CD4-positive, alpha-beta T cell treated with Interleukin-17A for 1 hour (primary cell): ENCODE measurements at regions not wholly inside any gene's neighbourhood (a gene's known extent, or its start where the extent isn't known, plus 50 kb on each side); places are given as distances from the start of the nearest gene placed in this dataset.
"Not testable (repeated sequence)": the region's sequence is repeated elsewhere in the genome, so short reads cannot be mapped to it uniquely, and the experiment has no call there.

Source experiments
- DNase-seq: peaks from one replicate; pipeline ENCODE4 v3.0.0-alpha.2; 2020

- DNase-seq, result no peak
These were observed 193.7 kb downstream of the C16orf95 start for GRCh38 chr16:87123356-87124001.

GRCh38 chr16:87124405-87124804 is 192.8 kb downstream of the C16orf95 start:
- not testable (repeated sequence) for DNase-seq

GRCh38 chr16:87125206-87126155 is 191.7 kb downstream of the C16orf95 start:
- no peak for DNase-seq

DNA sequence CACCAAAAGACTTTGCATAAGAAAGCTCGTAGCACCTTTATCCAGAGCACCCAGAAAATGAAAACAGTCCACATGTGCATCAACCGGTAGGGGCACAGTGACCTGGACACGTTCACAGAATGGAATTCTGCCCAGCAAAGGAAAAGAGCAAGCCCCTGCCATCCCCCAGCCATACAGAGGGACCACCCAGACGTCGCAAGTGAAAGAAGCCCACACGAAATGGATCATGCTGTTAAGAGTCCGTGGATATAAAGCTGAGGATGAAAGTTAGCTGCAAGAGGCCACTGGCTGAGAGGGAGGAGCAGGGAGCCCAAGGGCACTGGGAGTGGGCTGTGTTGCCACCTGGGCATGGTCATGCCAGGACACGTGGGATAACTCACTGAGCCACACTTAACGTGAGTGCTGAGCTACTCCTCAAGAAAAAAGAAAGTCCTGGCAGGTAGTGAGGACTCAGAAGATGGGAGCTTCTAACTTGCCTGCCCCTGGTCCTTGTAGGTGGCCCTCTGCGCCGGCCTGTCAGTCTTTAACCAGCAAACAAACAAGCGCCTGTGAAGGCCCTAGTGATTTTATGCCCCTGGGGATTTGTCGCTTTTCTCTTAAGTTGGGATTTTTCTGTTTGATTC is 190.7 kb downstream of the C16orf95 start:
- DNase-seq, result no peak

- DNase-seq, result no peak
These were observed 190.0 kb downstream of the C16orf95 start for GRCh38 chr16:87127061-87127765.

DNA sequence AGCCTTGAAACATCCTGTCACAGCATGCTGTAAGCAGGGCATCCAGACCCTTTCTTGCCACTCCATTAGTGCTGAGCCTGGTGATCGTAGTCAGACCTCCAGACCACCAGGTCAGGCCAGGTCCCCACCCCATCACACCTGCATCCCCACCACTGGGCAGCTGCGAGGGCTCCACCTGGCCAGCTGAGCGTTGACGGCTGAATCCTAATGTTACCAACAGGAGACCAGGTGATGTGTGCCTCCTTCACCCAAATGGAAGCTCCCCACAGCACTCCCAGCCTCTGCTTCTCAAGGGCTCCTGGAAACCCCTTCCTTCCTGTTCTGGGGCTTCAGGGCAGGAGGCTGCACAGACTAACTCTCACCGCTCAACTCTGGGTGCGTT is 189.4 kb downstream of the C16orf95 start:
- no peak for DNase-seq

DNA sequence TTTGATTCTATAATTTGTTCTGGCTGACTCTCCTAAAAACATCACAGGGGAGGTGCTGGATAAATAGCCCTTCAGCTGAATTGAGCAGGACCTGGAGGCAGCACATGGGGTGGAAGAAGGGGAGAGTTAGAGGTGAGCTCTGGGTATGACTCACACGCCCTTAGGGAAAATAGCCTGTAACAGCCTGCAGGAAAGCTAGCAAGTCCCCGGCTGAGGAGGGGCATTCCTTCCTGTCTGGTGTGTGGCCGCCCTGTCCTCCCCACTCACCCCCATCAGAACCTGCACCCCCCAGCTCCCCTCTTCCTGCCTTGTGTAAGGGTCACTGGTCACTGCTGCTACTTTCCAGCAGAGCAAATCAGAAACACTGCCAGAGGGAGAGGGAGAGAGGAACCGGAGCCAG is 187.4 kb downstream of the C16orf95 start:
- DNase-seq, result no peak

DNA sequence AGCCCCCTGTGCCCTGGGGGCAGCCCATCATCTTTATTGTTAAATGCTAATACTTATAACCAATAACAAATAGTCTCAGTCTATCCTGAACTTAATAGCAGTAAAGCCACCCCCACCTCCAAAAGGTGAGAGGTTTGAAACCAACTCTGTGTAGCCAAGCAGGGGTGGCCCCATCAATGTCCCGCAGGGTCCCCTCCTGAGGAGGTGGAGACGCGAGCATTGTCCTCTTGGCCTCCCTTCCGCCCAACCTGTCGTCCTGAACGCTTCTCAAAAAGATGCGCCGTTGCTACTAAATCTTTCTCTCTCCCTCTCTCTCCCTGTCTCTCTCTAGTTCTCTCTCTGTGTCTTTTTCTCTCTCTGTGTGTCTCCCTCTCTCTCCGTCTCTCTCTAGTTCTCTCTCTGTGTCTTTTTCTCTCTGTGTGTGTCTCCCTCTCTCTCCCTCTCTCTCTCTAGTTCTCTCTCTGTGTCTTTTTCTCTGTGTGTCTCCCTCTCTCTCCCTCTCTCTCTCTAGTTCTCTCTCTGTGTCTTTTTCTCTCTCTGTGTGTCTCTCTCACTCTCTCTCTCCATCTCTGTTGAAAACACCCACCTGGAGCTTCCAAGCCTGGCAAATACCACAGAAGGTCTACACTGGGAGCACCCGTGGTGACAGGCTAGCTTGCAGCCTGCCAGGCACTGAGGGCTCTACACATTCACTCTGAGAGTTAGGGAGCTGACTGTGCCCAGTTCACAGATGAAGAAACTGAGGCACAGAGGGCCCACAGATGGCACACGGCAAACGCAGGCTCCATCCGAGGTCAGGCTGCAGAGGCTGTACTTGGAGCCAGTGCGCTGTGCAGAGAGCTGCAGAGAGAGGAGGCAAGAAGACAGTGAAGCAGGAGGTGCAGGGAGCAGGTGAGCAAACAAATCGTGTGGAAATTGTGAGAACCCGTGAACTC is 185.9 kb downstream of the C16orf95 start:
- no peak for DNase-seq

DNA sequence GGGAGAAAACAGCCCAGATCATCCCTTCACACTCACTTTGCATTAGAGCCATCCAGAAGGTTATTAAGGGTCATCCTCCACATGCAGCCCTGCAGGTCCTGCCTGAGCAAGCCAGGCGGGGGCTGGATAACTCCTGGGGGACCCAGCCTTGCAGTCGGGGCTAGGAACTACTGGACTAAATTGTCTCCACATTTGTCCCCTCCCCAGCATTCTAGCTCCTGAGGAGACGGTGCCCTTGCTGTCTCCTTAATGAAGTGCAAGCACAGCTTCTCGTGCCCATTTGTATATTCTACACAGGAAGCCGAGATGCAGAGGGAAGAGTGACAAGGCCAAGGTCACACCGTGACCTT is 185.2 kb downstream of the C16orf95 start:
- no peak for DNase-seq

- DNase-seq, result no peak
These were observed 184.7 kb downstream of the C16orf95 start for GRCh38 chr16:87132361-87133014.

DNA sequence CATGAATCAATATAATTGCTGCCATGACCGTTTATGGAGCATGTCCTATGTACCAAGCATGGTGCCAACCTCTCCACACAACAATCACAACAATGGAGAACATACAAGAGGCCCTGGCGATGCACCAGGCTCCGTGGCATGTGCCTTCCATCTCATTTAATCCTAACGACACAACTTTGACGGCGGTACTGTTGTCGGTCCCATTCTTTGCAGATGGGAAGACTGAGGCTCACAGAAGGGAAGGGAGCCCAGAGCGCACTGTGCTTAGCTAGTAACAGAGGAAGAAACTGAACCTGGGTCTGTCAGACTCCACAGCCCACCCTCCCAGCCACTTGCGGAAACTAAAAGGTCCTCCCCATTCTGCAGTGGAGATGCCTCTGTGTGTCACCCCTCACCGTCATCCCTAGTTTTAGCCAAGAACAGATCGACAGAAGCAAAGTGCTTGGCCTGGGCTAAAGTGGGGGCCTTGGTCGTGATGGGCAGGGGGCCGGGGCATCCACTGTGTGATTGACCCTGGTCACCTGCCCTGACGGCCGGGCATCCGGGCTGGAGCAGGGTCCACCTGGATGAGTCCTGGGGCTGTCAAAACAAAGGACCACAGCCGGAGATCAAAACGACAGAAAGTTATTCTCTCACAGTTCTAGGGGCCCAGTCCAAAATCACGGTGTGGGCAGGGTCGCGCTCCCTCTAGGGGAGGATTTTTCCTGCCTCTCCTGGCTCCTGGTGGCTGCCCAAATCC is 183.9 kb downstream of the C16orf95 start:
- DNase-seq, result no peak

- DNase-seq, result no peak
These were observed 183.1 kb downstream of the C16orf95 start for GRCh38 chr16:87133966-87134627.

- DNase-seq, result no peak
These were observed 182.6 kb downstream of the C16orf95 start for GRCh38 chr16:87134628-87134995.

GRCh38 chr16:87135246-87136030 is 181.8 kb downstream of the C16orf95 start:
- no peak for DNase-seq

- no peak for DNase-seq
These were observed 178.9 kb downstream of the C16orf95 start for GRCh38 chr16:87138316-87138715.

- no peak for DNase-seq
These were observed 178.4 kb downstream of the C16orf95 start for GRCh38 chr16:87138738-87139267.

- DNase-seq, result no peak
These were observed 176.7 kb downstream of the C16orf95 start for GRCh38 chr16:87140211-87141200.

- no peak for DNase-seq
These were observed 175.8 kb downstream of the C16orf95 start for GRCh38 chr16:87141402-87141801.
